Right kidney (tissue), 1 donor: ENCODE measurements at regions not wholly inside any gene's neighbourhood (a gene's known extent, or its start where the extent isn't known, plus 50 kb on each side); places are given as distances from the start of the nearest gene placed in this dataset.
"Not testable (repeated sequence)": the region's sequence is repeated elsewhere in the genome, so short reads cannot be mapped to it uniquely, and the experiment has no call there.

Source experiments
- DNase-seq: peaks from one replicate; pipeline ENCODE4 v3.0.0-alpha.2; 2016

DNA sequence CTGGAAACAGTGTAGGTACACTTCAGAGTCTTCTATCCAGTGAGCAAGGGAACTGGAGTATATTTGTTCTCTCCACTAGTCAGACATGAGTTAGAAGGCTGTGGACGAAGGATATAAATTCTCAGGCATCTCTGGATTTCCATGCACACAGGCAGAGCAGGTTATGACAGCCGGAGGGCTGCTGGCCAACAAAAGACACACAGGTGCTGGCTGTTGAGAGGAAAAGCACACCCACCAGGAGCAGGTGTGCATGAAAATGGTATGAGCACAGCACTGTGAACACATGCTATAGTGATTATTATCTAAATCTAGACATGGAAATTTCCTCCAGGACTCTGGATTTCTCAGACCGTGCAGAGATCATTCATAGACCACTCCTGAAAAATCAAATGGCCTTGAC lies 444.7 kb upstream of the RPS6KA3 start:
- no peak for DNase-seq

DNA sequence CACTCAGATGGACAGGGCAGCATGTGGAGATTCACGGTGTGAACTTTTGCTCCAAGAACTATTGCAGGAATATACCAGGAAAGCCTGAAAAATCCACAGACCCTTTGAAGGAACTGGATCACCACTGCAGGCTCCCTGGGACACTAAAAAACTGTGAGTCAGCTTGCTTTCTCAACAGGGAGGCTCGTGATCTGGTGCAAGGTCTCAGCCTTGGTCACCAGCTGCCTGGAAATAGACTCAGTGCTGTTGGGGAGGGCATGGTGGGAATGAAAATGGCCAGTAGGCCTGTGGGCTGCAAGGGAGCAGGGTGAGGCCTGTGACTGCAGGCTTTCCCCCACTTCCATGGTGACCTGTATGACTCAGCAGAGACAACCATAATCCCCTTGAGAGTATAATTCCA lies 426.4 kb upstream of the RPS6KA3 start:
- no peak for DNase-seq

DNA sequence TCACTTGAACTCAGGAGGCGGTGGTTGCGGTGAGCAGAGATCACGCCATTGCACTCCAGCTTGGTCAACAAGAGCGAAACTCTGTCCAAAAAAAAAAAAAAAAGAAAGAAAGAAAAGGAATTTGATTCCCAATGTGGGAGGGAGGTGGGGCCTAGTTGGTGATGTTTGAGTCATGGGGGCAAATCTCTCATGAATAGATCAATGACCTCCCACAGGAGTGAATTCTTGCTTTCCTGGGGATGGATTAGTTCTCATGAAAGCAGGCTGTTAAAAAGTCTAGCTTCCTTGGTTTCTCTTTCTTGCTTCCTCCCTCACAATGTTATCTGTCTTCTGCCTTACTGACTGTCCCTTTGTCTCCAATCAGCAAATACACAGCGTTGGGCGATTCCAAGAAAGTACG lies 419.5 kb upstream of the RPS6KA3 start:
- no peak for DNase-seq

DNA sequence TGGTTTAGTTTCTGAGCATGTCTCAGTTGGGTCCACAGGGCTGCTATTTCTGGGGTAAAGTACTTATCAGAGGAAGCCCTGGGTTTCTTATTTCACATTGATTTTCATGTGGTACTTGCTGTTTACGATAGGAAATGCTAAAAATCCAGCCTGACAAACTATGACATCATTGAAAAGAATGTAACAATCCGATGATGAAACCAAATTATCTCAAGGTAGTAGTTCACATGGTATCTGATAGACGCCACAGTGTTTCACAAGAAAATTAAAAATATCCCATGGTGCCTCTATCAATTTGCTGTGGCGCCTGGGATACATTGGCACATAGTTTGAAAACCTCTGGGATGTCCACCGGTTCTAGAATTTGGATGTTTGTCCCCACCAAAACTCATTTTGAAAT lies 418.9 kb upstream of the RPS6KA3 start:
- DNase-seq: no peak

DNA sequence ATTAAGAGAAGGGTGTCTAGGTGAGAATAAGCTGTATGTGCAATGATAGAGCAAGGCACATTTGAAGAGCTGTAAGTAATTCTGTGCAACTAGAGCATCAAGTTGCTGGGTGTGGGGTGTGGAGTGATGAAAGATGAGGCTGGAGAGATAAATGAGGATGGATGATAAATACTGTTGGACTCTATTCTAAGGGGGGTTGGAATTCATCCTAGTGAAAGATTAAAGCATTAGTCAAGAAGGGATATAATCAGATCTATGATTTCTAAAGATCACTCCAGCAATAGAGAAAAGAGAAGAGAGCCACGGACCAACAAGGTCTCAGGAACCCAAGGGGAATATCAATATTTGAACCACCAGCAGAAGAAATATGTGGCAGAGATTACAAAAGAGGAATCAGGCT lies 415.0 kb upstream of the RPS6KA3 start:
- no peak for DNase-seq

DNA sequence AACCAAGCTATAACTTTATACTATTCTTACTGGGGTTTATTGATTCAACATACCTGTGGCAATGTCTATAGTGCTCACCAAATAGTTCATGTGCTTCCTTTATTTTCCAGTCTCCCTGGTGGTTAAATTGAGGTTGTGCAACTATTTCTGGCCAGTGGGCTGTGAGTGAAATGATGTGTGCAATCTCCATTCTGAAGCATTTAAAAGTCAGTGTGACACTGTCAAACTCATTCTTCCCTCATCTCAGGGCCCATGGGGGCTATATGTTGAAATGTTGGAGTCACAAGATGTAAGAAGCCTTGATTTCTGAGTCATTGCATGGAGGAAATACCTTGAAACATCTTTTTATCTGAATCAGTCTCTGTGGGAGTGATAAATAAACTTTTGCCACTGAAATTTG lies 414.3 kb upstream of the RPS6KA3 start:
- DNase-seq: no peak

DNA sequence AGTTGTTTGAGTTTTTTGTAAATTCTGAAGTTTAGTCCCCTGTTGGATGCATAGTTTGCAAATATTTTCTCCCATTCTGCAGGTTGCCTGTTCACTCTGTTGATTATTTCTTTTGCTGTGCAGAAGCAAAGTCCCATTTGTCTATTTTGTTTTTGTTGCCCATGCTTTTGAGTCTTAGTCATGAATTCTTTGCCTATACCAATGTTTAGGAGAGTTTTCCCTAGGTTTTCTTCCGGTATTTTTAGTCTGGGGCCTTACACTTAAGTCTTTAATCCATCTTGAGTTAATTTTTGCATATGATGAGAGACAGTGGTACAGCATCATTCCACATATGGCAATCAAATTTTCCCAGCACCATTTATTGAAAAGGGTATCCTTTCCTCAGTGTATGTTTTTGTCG lies 405.8 kb upstream of the RPS6KA3 start:
- no peak for DNase-seq

DNA sequence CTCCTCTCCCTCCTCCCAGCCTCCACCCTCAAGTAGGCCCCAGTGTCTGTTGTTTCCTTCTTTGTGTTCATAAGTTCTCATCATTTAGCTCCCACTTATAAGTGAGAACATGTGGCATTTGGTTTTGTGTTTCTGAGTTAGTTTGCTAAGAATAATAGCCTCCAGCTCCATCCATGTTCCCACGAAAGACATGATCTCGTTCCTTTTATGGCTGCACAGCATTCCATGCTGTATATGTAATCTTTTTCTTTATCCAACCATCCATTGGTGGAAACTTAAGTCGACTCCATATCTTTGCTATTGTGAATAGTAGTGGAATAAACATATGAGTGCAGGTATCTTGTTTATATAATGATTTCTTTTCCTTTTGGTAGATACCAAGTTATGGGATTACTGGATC lies 405.0 kb upstream of the RPS6KA3 start:
- DNase-seq: not testable (repeated sequence)

DNA sequence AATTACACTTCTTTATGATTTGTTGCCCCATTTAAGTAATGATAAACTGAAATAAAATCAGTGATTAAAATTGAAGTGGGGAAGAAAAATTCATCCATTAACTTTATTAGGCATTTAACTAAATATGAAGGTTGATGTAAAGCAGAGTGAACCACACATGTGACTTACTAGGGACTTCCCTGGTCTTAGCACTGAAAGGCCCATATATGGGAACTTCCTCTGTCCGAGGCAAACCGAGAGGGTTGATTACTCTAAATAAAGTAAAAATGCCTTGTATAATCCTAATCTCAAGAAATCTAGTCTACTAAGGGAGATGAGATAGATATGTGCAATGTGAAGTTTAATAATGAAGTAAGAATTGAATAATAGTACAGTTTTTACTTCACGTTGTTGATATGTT lies 403.9 kb upstream of the RPS6KA3 start:
- DNase-seq: no peak

DNA sequence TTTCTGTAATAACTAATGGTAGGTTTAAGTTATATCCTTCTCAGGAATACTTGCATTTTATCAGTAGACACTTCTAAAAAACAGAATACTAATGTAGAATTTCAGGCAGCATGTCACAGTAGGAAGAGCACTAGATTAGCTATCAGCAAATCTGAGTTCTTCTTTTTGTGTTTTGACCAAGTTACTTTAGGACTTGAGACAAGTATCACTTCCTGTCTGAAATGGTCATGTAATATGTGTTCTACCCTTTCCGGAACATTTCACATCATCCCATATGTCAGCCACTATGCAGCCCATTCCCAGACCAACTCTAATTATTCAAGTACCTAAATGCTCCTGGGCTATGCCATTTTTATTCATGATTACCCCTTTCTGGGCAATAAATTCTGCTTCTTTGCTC lies 401.8 kb upstream of the RPS6KA3 start:
- DNase-seq: no peak

DNA sequence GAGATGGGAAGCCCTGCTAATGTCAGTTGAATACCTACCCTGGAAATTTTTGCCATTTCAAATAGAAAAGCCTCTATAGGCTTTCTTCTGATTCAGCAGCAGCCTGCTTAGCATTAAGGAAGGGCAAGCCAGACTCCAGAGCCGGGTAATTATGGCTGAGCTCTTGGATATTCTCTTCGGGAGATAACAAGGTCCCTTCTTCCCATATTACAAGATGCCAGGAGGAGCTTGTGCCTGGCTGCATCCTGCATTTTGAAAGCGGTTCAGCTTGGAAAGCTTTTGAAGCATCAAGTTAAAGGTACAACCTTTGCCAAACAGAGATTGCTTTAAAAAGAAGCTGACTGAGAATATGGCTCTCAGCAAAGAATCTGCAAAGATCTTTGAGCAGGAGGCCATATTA lies 399.6 kb upstream of the RPS6KA3 start:
- DNase-seq: no peak

DNA sequence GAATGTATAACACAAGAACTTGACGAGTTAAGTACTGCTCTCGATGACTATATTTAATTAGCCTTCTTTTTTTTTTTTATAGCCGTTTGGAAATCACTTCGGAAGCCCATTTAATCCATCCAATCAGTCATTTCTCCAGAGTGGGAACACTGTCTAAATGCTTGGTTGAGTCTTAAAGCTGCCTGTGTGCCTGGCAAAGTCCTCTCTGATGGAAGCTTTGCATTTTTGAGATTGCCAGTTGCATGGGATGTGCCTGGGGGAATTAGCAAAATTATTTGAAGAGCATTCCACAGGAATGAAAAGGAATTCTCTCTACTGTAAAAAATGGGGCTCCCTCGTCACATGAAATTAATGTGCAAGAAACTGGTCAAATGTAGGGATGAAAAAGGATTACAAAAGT lies 398.8 kb upstream of the RPS6KA3 start:
- no peak for DNase-seq

DNA sequence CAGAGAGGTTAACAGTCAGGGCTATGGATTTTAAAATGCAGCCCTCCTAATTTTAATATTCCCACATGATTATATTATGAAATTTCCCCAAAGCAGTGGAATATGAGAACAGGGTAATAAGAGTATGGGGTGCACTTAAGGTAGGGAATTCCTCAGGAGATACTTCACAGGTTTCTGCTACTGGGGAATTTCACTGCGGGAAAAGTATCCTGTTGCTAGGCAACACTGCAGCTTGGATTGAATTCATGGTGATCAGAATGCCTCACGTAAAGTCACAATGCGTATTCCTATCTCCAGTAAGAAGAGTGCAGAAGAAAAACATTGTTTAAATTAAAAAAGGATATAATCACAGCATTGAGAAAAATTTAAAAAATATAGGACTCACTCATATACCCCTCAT lies 398.1 kb upstream of the RPS6KA3 start:
- DNase-seq: no peak

DNA sequence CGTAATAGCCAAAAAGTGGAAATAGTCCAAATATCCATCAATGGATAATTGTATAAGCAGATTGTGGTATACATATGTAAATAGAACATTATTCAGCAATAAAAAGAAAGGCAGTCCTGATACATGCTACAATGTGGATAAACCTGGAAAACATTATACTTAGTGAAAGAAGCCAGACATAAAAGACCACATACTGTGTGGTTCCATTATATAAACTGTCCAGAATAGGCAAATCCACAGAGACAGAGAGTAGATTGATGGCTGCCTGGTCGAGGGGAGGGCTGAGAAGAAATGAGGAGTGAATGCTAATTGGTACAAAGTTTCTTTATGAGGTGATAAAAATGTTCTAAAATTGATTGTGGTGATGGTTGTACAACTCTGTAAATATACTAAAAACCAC lies 397.4 kb upstream of the RPS6KA3 start:
- no peak for DNase-seq

DNA sequence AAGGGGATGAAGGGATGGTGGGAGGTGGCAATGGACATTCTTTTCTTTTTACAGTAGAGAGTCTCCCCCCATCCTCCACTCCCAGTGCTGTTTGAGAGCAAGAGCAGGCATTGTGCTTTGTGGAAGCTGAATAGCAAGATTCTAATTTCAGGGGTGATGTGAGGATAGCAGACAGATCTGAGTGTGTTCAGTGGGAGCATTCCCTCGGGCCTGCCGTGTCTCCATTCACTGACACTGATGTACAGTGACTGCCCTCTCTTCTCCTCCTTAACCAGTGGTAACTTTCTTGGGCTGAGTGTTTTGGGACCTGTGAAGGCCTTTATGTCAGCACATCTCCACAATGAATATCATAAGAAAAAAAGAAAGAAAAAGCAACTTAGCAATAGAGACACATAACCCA lies 396.6 kb upstream of the RPS6KA3 start:
- no peak for DNase-seq

DNA sequence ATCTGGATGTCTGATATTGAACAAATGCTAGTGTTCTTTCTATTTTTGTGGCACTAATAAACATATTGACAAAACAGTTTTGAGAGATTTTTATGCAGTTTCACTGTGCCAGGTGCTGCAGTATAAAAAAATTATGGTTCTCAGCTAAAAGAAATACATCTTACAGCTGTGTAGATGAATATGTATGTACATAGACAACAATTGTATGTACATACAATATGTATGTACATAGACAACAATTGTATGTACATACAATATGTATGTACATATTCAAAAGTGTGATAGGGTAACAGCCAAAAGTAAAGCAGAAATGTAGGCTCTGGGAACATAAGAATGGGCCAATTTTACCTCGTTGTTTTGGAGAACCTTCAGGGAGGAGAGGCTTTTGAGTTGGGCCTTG lies 390.0 kb upstream of the RPS6KA3 start:
- no peak for DNase-seq

DNA sequence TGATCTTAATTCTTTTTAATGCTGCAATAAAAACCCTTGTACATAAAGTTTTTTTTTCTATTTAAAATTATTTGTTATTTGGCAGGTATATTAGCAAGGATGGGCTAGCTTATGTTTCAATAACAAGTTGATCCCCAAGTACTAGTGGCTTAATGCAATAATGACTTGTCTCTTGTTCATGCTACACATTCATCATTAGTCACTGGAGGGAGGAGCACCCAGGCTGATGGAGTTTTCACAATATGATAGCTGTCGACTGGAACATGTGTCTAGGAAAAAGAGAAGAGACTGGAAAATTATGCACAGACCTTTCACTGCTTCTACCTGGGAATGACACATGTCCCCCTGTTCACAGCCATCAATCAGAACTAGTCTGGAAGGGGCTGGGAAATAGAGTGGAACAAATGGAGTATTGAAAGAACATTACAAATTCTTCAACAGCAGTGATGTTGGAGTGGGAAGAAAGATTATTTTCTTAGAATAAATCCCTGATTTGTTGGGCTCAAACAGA lies 387.9 kb upstream of the RPS6KA3 start:
- DNase-seq: no peak

DNA sequence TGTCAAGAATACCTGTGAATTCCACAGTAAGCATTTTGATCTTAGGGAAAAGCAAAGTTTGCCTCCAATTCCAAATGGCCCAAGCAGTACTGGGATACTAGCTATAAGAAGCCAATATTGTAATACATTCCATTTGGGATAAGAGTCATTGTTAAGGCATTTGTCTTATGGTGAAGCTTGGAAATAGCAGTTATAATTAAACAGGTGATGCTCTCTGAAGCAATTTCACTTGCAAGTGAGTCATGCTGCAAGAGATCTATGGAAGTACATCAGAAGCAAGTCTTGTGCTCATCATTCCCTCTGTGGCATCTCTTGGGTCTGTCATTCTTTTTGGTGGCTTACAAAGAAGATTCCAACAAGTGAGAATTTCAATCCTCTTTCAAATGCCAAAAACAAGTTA lies 386.4 kb upstream of the RPS6KA3 start:
- no peak for DNase-seq

DNA sequence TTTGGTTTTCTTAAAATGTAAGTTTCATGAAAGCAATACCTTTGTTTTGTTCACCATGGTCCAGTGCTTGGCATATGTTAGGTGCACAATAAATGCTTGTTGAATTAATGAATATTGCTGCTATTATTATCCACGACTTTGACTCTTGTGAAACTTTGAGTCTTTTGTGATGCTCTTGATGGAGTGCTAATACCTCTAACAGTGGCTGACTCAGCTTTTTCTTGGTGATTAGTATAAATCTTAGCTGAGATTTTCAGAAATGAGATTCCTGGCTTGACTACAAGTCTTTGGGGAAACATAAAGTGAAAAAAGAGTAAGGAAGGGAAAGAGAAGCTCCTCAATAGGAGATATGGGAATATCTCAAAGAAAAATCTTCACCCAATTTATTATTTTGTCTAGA lies 375.2 kb upstream of the RPS6KA3 start:
- DNase-seq: no peak

DNA sequence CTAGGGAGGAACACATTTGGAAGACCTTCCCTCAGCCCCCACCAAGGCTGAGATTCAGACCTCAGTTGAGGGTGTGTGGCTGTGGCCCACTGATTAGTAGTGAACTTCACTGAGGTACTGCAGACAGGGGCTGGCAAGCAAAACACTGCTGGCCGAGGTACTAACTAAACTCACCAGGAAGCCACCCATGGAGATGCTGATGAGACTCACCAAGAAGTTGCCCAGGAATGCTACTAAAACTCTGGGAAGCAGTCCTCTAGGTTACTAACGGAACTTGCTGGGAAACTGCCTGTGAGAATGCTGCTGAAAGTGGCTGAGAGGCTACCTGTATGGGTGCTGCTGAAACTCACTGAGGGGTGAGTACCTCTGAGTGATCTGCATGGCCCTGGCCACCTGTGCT lies 372.4 kb upstream of the RPS6KA3 start:
- DNase-seq: no peak

DNA sequence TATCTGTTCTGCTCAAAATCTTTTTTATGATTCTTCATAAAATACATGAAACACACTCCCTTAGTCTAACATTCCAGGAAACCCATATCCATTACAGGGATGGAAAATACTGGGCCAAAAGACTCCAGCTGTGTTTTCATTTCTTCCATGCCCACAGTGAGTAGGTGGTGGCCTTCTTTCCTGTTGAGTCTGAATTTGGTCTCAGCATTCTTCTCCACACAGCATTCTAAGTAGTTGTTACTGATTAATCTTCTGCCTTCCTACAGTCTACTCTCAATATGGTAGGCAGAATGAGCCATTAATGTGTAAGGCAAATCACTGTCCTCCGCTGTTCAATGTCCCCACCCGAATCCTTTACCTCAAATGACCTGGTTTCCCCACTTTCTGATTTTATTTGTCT lies 370.6 kb upstream of the RPS6KA3 start:
- DNase-seq: no peak

DNA sequence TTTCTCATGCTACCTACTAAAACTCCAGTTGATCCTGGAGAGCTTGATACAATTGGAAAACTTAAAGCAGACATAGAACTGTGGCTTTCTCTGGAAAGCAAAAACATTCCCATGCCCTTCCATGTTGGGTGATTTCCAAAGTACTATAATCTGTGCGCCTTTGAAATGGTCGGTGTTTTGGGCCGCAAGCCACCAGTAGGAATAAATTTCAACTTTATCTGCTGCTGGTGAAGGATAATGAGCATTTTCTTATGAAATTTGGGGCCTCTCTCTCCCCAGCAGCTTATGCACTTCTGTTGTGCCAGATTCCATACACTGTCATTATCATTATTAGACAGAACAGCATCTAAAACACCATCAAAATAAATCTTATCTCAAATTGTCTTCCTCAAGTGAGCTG lies 366.7 kb upstream of the RPS6KA3 start:
- no peak for DNase-seq

DNA sequence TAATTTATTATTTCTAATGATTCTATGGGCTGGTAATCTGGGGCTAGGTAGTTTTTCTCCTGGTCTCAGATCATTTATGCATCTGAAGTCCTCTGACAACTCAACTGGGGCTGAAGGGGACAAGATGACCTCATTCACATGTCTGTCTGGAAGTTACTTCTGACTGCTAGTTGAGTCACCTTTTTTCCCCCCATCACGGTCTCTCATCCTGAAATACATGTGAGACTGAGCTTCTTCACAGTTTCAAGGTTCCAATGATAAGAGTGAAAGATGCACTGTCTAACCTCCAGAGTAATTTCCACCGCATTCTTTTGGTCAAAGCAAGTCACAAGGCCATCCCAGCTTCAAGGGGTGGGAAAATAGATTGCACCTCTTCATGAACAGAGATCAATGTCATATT lies 356.7 kb upstream of the RPS6KA3 start:
- DNase-seq: no peak

DNA sequence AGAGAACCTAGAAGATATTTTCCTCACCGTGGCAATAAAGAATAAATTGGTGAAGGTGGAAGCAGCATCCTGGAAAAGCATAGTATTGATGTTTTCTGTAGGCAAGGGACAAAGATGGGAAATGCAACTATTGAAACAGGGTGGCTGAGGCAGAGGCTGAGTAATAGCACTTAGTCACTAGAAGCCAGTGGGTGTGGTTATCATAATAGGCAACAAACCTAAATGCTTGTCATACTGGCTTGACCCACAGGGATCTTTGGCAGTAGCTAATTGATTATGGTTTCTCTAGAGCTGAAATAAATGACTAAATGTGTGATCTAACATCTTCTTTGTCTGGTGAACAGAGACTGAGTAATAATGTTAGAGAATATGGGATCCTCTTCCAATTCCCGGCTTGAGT lies 353.6 kb upstream of the RPS6KA3 start:
- no peak for DNase-seq

DNA sequence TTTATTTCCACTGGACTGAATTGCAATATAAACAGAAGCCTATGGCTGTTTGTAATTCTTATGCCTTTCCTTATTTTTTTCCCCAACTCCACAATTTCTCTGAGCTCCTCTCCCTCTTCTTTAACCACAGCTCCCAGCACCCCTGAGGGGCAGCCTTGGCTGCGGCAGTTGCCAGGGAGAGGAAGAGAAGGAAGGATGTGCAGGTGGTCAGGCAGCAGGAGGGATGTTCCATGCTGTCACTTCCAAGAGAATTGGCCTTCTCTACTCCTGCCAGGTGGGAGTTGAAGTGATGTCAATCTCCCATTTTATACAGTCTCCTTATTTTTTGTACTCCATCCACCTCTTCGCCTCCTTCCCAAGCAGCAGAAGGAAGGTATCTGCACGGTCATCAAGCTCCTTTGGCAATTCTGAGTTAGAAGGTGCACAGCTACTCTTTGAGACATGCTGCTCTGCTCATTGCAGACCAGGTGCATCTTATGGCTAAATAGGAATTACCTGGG lies 343.3 kb upstream of the RPS6KA3 start:
- no peak for DNase-seq

DNA sequence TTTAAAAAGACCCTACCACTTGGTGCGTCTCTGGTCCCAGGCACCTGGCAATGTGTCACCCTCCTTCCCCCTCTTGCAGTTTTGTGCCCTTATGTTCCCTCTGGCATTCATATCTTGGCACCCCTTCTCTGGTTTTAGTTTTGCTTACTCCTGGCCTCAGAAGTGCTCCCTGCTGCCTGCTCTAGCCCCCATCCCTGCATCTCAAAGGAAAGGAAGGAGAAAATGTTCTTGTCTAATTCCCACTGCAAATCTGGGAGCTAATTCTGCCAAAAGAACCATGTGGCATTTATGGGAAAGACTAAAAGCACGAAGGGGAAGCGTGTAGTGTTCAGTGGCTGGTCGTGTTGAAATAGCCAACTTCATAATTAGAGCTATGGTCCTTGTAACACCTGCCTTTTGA lies 340.1 kb upstream of the RPS6KA3 start:
- no peak for DNase-seq
